IPS DF 6.9 (cell line): ENCODE measurements at regions not wholly inside any gene's neighbourhood (a gene's known extent, or its start where the extent isn't known, plus 50 kb on each side); places are given as distances from the start of the nearest gene placed in this dataset.

Experiments
- DNase-seq: peaks from one replicate; pipeline ENCODE4 v3.0.0-alpha.2; 2013; ENCODE audit warnings: low read depth, low spot score
- H3K27ac ChIP-seq: one replicate; pipeline ENCODE4 v1.5.1; 2013; ENCODE audit warnings: low read length, control low read depth
- H3K27me3 ChIP-seq: 2 replicates; pipeline ENCODE4 v1.6.1; 2013; ENCODE audit warnings: mild to moderate bottlenecking, low read length; ENCODE audit not compliant: control insufficient read depth, insufficient read depth
- H3K36me3 ChIP-seq: 2 replicates; pipeline ENCODE4 v1.6.1; 2013; ENCODE audit warnings: low read length; ENCODE audit not compliant: control insufficient read depth, insufficient read depth
- H3K4me1 ChIP-seq: 2 replicates; pipeline ENCODE4 v1.6.1; 2013; ENCODE audit warnings: low read length; ENCODE audit not compliant: control insufficient read depth, insufficient read depth
- H3K4me3 ChIP-seq: 2 replicates; pipeline ENCODE4 v1.5.1; 2013; ENCODE audit warnings: mild to moderate bottlenecking, low read length
- H3K9me3 ChIP-seq: 2 replicates; pipeline ENCODE4 v1.6.1; 2013; ENCODE audit warnings: low read length, inconsistent platforms; ENCODE audit not compliant: control insufficient read depth, insufficient read depth
- WGBS: extraction: QIAGEN DNeasy Blood & Tissue Kit; methylation state at CpG from one replicate; pipeline ENCODE4 v1.1.7; 2013; ENCODE audit warnings: mixed read lengths, missing lambda C conversion rate; ENCODE audit not compliant: insufficient read length, insufficient coverage; 5-methylcytosine and 5-hydroxymethylcytosine counted together

DNA sequence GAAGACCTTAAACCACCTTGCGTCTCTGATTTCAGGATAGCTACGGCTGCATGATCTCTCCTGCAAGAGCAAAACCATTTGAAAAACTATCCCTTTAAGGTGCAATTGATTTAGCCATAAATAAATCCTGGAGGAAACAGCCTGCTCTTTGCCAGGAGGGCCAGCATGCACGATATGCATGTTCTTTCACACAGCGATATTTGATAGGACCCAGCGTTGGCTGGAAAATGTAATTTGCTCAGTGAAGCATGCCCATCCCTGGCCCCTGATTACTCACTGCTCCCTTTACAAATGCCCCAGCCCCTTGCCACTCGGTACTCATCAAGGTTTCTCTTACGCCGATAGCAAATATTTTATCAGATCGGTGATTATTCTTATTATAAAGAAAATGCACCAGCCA, 315.4 kb downstream of the CDH2 start:
- H3K27me3 ChIP-seq = no peaks in the 10 kb centered on the region
- H3K4me3 ChIP-seq = no peak overlapping the region
- H3K27ac ChIP-seq = no peak overlapping the region
- DNase-seq = no peak
- H3K9me3 ChIP-seq = no peaks in the 10 kb centered on the region
- H3K4me1 ChIP-seq = no peaks in the 10 kb centered on the region
- H3K36me3 ChIP-seq = no peaks in the 10 kb centered on the region
- no CpG with 5 or more reads among the region's 9 CpGs for WGBS

DNA sequence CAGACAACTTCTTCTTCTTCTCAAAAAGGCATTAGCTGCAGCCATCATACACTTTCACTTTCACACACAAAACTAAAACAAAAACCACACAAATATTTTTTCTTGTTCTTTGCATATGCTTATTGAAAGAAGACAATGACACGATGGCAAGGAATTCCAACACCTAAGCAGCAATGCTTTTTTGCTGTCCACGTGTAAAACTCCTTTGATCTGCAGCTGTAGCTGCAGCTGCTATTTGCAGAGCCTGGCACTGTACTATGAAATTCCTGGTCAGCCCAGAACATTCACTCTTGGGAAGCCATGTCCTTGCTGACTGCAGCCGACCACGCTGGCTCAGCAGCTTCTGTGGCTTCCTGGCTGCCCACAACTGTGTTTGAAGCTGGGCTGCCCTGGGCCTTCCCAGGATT, 316.2 kb downstream of the CDH2 start:
- Histone ChIP-seq H3K4me1 (no peaks in the 10 kb centered on the region), H3K9me3 (no peaks in the 10 kb centered on the region), H3K27me3 (no peaks in the 10 kb centered on the region), H3K27ac (no peak overlapping the region), H3K4me3 (no peak overlapping the region), H3K36me3 (no peaks in the 10 kb centered on the region)
- DNase-seq = no peak
- WGBS = no CpG with 5 or more reads among the region's 4 CpGs

DNA sequence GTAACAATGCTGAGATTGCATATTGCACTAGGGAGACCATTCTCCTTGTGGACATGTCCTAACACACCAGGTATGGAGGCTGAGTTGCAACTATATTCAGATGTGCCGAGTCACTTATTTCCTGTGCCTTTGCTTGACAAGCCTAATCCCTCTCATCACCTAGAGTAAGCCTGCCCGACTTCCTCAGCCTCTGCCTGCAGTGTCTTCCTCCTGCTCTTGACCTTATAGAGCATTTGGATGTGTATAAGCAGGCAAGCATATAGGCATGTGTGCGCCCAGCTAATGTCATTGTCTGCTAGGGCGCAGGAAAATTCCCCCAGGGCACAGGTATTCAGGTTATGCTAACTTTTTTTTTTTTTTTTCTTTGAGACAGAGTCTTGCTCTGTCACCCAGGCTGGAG, 316.9 kb downstream of the CDH2 start:
- H3K27me3 ChIP-seq = no peaks in the 10 kb centered on the region
- H3K36me3 ChIP-seq = no peaks in the 10 kb centered on the region
- H3K4me1 ChIP-seq = no peaks in the 10 kb centered on the region
- no peak overlapping the region for H3K4me3 ChIP-seq
- no peak for DNase-seq
- no CpG with 5 or more reads among the region's 4 CpGs for WGBS
- H3K27ac ChIP-seq = no peak overlapping the region
- H3K9me3 ChIP-seq = no peaks in the 10 kb centered on the region

DNA sequence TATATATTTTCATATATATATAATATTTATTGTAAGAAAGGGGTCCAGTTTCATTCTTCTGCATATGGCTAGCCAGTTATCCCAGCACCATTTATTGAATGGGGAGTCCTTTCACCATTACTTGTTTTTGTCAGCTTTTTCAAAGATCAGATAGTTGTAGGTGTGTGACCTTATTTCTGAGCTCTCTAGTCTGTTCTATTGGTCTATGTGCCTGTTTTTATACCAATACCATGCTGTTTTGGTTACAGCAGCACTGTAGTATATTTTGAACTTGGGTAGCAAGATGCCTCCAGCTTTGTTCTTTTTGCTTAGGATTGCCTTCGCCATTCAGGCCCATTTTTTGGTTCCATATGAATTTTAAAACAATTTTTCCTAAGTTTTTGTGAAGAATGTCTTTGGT, 320.1 kb downstream of the CDH2 start:
- Histone ChIP-seq H3K4me3 (no peak overlapping the region), H3K9me3 (no peaks in the 10 kb centered on the region), H3K27ac (no peak overlapping the region), H3K4me1 (no peaks in the 10 kb centered on the region), H3K27me3 (no peaks in the 10 kb centered on the region), H3K36me3 (no peaks in the 10 kb centered on the region)
- WGBS = no CpG with 5 or more reads among the region's 1 CpG
- DNase-seq = no peak

DNA sequence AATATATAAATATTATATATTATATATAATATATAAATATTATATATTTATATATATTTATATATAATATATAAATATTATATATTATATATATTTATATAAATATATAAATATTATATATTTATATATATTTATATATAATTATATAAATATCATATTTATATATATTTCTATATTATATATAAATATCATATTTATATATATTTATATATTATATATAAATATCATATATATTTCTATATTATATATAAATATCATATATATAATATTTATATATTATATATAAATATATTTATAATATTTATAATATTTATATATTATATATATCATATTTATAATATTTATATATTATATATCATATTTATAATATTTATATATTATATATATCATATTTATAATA, 321.4 kb downstream of the CDH2 start:
- Histone ChIP-seq H3K27ac (no peak overlapping the region), H3K4me3 (no peak overlapping the region), H3K36me3 (no peaks in the 10 kb centered on the region), H3K4me1 (no peaks in the 10 kb centered on the region), H3K9me3 (no peaks in the 10 kb centered on the region), H3K27me3 (no peaks in the 10 kb centered on the region)
- no peak for DNase-seq

DNA sequence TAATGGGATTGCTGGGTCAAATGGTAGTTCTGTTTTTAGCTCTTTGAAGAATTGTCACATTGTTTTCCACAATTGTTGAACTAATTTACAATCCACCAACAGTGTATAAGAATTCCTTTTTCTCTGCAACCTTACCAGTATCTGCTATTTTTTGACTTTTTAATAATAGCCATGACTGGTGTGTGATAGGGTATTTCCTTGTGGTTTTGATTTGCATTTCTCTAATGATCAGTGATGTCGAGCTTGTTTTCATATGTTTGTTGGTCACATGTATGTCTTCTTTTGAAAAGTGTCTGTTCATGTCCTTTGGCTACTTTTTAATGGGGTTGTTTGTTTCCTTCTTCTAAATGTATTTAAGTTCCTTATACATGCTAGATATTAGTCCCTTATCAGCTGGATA, 322.3 kb downstream of the CDH2 start:
- no peaks in the 10 kb centered on the region for H3K9me3 ChIP-seq
- H3K27ac ChIP-seq = no peak overlapping the region
- WGBS = no CpG with 5 or more reads among the region's 1 CpG
- H3K27me3 ChIP-seq = no peaks in the 10 kb centered on the region; the same call in 1 of the 2 replicates
- no peaks in the 10 kb centered on the region for H3K4me1 ChIP-seq
- DNase-seq = no peak
- H3K4me3 ChIP-seq = no peak overlapping the region
- H3K36me3 ChIP-seq = no peaks in the 10 kb centered on the region

DNA sequence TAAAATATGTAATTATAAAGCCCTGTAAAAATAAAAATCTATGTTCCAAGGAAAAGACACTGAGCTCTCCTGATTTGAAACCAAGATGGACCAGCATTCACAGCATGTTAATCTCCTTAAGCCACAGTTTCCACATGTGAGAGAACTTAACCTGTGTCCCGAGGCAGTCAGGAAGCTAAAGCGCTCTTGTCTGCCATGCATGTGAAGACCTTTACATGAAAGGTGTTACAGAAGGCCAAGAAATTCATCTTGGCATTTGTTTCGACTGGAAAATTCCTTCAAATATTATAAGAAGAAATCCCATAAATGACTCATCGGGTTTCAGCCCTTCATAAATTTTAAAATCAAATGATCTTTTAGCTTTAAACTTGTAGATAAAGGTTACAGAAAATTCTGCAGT, 328.6 kb downstream of the CDH2 start:
- H3K4me3 ChIP-seq = no peak overlapping the region
- DNase-seq = no peak
- no CpG with 5 or more reads among the region's 4 CpGs for WGBS

DNA sequence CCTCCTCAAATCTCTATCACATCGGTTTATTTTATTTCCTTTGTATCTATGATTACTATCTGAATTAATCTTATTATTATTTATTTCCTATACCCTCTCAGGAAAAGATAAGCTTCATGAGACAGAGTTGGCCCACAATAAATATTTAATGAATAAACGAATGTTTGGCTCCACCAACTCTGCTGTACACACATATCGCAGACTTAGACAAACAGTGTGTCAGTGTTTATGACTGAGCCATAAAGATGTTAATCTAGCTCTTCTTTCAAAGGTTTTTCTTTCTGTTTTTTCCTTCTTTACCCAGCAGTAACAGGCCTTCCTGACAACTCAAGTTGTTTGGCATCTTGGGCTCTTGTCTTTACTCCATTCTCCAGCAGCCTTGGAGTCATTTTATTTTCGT, 329.5 kb downstream of the CDH2 start:
- no peaks in the 10 kb centered on the region for H3K9me3 ChIP-seq
- H3K27me3 ChIP-seq = no peaks in the 10 kb centered on the region; the same call in 1 of the 2 replicates
- H3K36me3 ChIP-seq = no peaks in the 10 kb centered on the region
- H3K4me3 ChIP-seq = no peak overlapping the region
- DNase-seq = no peak
- H3K4me1 ChIP-seq = no peaks in the 10 kb centered on the region
- H3K27ac ChIP-seq = no peak overlapping the region
- WGBS = 100% methylated on average over 1 of the region's 4 CpGs

More for the DNA sequence above, 328.6 kb downstream of the CDH2 start:
- no peaks in the 10 kb centered on the region for H3K36me3 ChIP-seq
- H3K4me1 ChIP-seq = no peaks in the 10 kb centered on the region
- no peaks in the 10 kb centered on the region; the same call in 1 of the 2 replicates for H3K27me3 ChIP-seq
- no peak overlapping the region for H3K27ac ChIP-seq
- no peaks in the 10 kb centered on the region for H3K9me3 ChIP-seq

DNA sequence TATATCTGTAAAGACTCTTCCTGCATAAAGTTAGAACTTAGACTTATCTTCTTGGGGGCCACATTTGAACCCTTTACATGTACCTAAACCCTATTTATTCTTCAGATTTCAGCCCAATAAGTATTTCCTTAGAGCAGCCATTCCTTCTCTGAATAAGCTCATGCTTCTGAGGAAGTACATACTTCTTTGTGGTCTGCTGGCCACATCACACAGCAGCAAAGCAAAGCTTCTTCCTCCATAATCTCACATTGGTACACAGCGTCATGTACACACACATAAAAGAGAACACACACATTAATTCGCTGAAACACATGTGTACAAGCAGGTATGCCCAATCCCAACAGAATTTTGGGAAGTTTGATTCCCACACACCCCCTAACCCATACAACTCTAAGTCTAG, 331.0 kb downstream of the CDH2 start:
- Histone ChIP-seq H3K9me3 (no peaks in the 10 kb centered on the region), H3K36me3 (no peaks in the 10 kb centered on the region), H3K27me3 (no peaks in the 10 kb centered on the region; the same call in 1 of the 2 replicates), H3K4me3 (no peak overlapping the region), H3K27ac (no peak overlapping the region), H3K4me1 (no peaks in the 10 kb centered on the region)
- no CpG with 5 or more reads among the region's 2 CpGs for WGBS
- DNase-seq = no peak

DNA sequence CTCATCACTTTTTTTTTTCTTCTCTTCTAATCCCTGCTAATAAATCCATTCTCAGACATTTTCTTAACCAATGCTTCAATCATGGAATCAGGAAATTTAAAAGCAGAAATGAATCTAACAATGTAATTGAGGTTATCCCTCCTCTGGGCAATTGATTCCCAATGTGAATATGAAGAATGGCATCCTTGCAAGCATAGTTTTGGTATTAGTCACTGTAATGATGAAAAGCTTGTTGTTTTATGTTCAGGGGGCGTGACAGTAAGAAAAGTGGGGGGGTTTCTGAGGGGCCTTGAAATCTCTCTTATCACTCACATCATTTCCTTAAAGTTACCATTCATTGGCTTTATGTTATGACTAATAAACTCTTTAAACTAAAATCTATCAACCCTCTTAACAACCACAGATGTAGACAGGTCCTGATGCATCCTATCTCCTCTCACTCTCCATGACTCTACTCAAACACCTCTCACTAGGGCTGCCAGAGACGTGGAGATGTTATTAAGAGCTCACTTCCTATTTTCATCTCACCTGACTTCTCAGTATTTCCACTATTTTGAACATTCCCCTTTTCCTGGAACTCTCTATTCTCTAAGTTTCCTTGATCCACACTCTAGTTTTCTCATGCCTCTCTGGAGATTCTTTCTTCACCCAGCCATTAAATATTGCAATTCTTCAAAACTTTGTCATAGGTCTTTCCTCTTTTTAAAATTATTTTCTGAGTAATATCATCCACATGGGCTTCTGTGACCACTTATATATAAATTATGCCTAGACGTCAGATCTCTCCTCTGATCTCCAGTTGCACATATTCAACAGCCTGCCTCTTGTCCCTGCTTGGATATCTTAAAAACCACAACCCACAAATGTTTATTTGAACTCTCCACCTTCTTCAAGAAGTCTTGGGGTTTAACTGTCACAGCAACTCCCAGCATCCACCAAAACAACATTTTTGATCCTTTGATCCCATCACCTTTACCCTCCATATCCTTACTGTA, 332.9 kb downstream of the CDH2 start:
- Histone ChIP-seq H3K4me1 (no peaks in the 10 kb centered on the region), H3K27me3 (no peaks in the 10 kb centered on the region), H3K9me3 (no peaks in the 10 kb centered on the region), H3K4me3 (no peak overlapping the region), H3K36me3 (no peaks in the 10 kb centered on the region), H3K27ac (no peak overlapping the region)
- no CpG with 5 or more reads among the region's 3 CpGs for WGBS
- DNase-seq = no peak

DNA sequence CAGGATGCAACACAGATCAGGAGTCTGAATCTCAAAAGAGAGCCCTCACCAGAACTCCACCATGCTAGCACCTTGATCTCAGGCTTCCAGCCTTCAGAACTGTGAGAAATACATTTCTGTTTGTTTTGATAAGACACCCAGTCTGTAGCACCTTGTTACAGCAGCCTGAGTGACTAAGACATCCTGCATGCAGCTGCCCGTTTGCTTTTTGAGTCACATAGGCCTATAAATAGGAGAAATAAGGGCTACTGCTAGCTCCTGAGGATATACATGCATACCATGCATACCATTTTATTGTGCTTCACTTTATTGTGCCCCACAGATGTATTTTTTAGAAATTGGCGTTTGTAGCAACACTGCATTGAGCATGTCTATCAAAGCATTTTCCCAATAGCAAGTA, 337.8 kb downstream of the CDH2 start:
- DNase-seq = no peak
- no CpG with 5 or more reads among the region's 2 CpGs for WGBS
- Histone ChIP-seq H3K27ac (no peak overlapping the region), H3K4me3 (no peak overlapping the region), H3K4me1 (no peaks in the 10 kb centered on the region), H3K36me3 (no peaks in the 10 kb centered on the region), H3K9me3 (no peaks in the 10 kb centered on the region), H3K27me3 (no peaks in the 10 kb centered on the region)
